ENCODE measurements at regions not wholly inside any gene's neighbourhood (a gene's known extent, or its start where the extent isn't known, plus 50 kb on each side); places are given as distances from the start of the nearest gene placed in this dataset.
"Not testable (repeated sequence)": the region's sequence is repeated elsewhere in the genome, so short reads cannot be mapped to it uniquely, and the experiment has no call there.

DNA sequence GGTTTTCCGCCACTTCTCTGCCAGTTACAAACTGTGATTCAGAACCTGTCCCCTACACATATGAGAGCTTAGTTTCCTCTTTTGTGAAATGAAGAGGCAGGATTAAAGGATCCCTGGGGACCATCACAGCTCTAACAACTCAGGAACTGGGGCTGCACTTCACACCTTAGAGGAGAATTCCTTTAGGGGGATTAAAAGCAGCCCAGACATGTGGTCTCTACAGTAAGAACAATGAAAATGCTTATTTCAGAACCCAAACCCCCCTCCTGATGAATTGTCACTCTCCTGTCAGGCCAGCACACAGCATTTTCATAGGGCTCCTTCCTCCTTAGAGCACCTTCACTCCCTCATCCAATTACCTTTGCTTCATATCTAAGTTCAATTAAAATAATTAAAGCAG, 101.5 kb upstream of the NEDD4L start:
- Mint-ChIP-seq H3K4me1 (no peaks in the 10 kb centered on the region), H3K36me3 (no peaks in the 10 kb centered on the region), H3K9me3 (no peaks in the 10 kb centered on the region), H3K27ac (no peak overlapping the region), H3K4me3 (no peak overlapping the region), H3K27me3 (peaks cover 13% of the 10 kb centered on the region)
- no peak for DNase-seq
- CTCF ChIA-PET: no interaction called here

DNA sequence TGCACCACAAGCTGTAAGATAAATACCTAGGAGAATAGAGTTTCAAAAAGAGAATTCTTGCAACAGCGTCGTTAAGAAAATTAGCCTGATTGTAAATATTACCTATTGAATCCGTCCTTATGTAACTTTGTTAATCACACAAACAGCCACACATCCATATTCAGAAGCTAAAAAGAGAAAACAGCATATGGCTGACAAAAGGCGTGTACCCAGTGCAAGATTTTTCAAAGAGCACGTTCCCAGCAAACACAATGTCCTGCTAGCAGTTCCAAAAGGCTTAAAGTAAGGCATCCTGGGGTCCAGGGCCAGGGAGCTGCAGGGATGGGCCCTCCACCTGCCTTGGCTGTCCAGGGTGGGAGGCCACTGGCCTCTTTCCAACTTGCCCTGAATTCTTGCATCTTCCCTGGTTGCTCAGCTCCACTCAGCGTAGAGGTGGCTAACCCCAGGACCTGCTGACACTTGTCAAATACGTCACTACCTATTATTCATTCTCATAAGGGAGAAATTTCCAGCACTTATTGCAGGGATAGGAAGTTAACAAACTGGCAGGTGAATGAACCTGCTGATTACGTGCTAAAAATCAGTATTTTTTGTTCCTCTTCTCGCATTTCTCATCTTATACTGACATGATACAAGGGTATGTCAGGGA, 102.1 kb upstream of the NEDD4L start:
- Mint-ChIP-seq H3K36me3 (no peaks in the 10 kb centered on the region), H3K9me3 (no peaks in the 10 kb centered on the region)
- CTCF ChIA-PET: no interaction called here

DNA sequence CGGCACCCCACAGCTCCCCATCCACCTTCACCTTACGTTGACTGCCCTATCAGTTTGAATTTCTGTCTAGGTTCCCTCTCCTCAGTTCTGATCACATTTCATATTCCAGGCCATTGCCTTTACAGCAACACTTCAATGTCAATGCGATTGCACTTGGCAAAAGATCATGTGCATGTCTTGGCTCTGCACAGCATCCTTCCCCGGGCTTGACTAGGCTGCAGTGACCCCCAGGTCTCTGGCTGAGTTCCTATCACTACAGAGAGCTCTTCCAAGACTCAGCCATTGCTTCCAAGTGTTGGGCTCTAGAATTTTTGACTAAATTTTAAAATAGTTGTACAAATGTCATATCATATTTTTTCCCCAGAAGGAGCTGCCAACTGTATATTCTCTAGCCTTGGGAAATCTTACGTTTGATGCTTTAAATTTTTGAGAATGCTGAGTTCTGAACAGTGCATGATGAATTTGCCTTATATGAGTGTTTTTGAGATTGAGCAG, 103.8 kb upstream of the NEDD4L start:
- Mint-ChIP-seq H3K27ac (no peak overlapping the region), H3K27me3 (peaks cover 8% of the 10 kb centered on the region), H3K4me3 (no peak overlapping the region), H3K9me3 (no peaks in the 10 kb centered on the region), H3K36me3 (no peaks in the 10 kb centered on the region), H3K4me1 (no peaks in the 10 kb centered on the region)
- CTCF ChIA-PET: no interaction called here
- no peak for DNase-seq

More for the DNA sequence above, 102.1 kb upstream of the NEDD4L start:
- Mint-ChIP-seq H3K4me3 (no peak overlapping the region), H3K4me1 (no peaks in the 10 kb centered on the region), H3K27ac (no peak overlapping the region), H3K27me3 (peaks cover 13% of the 10 kb centered on the region)
- DNase-seq: no peak

DNA sequence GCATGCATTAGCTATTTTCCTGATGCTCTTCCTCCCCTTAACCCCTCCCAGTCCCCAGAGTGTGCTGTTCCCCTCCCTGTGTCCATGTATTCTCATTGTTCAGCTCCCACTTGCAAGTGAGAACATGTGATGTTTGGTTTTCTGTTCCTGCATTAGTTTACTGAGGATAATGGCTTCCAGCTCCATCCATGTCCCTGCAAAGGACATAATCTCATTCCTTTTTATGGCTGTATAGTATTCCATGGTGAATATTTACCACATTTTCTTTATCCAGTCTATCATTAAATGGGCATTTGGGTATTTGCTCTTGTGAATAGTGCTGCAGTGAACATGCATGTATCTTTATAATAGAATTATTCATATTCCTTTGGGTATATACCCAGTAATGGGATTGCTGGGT, 109.7 kb upstream of the NEDD4L start:
- CTCF ChIA-PET, H3K27ac Mint-ChIP-seq, DNase-seq, H3K4me3 Mint-ChIP-seq, H3K27me3 Mint-ChIP-seq, H3K4me1 Mint-ChIP-seq, H3K9me3 Mint-ChIP-seq, H3K36me3 Mint-ChIP-seq: not testable (repeated sequence)

DNA sequence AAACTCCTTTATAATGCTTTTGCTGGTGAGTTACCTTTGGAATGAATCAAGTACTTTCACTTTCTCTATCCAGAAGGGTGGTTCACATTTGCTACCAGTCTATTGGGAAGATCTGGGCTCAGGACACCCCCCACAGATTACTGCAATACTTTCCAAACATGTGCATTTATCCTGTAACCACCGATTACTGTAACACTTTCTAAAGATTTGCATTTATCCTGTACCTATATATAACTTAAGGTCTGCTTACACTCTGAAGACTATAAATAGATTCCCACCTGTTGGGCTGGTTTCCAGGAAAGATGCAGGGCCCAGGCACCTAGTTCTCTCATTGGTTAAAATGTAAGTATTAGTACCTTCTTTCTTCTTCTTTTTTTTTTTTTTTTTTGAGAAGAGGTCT, 113.0 kb upstream of the NEDD4L start:
- no peaks in the 10 kb centered on the region for H3K36me3 Mint-ChIP-seq
- H3K27ac Mint-ChIP-seq: no peak overlapping the region
- H3K9me3 Mint-ChIP-seq: no peaks in the 10 kb centered on the region
- H3K4me1 Mint-ChIP-seq: peaks cover 4% of the 10 kb centered on the region
- DNase-seq: no peak
- H3K4me3 Mint-ChIP-seq: no peak overlapping the region
- CTCF ChIA-PET: no interaction called here
- H3K27me3 Mint-ChIP-seq: no peaks in the 10 kb centered on the region

DNA sequence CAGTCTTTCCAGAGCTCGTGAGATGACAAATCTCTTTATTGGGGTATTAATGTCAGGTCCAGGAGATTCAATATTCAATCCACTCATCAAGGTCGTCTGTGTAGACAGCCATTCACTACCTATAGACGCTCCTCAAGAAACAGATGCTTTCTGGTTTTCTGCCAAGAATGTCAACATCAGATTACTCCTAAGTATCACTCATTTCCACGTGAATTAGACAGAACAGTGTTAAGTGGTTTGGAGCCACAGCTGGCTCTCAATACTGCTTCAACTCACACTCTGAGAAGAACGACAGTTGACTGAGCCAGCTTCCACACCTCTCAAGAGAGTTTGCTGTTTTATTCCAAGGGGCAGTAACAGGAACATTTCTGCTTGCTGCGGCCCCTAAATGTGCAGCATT, 113.5 kb upstream of the NEDD4L start:
- H3K4me3 Mint-ChIP-seq: no peak overlapping the region
- no peaks in the 10 kb centered on the region for H3K36me3 Mint-ChIP-seq
- CTCF ChIA-PET: no interaction called here
- H3K9me3 Mint-ChIP-seq: no peaks in the 10 kb centered on the region
- no peak overlapping the region for H3K27ac Mint-ChIP-seq
- peaks cover 4% of the 10 kb centered on the region for H3K4me1 Mint-ChIP-seq
- DNase-seq: no peak
- H3K27me3 Mint-ChIP-seq: no peaks in the 10 kb centered on the region

DNA sequence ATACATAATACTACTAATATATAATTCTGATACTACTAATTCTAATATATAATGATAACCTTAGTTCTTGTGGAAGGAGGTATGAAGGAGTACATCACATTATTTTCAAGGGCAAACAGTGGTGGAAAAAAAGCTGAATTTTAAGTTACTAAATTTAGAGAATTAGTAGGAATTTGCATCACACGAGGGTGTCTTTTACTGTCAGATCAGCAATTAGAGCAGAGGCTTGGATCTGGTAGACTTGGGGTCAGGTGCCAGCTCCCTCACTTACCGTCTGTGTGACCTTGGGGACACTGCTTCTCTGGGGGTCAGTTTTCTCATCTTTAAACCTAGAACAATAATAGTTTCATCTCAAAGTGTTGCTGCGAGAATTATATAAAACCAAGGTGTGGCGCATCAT, 114.1 kb upstream of the NEDD4L start:
- Mint-ChIP-seq H3K4me1 (peaks cover 4% of the 10 kb centered on the region), H3K36me3 (no peaks in the 10 kb centered on the region)

DNA sequence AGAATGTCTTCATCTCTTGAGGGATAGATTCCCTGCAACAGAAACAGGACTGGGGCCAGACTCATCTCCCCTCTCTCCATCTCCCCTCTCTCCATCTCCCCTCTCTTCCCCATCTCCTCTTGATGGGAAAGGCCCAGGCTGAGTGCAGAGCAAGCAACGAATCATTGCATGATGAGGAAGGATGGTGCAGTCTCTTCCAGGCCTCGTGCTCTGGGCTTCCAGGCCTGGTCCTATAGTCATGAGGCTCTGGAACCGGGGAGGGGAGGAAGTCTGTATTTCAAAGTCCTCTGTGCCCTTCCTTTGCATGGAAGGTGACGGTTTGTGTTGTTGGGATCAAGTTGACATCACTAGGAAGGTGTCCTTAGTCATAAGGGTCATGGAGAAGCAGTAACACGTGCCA, 115.6 kb upstream of the NEDD4L start:
- Mint-ChIP-seq H3K4me1 (peaks cover 4% of the 10 kb centered on the region), H3K36me3 (no peaks in the 10 kb centered on the region), H3K27ac (no peak overlapping the region), H3K9me3 (no peaks in the 10 kb centered on the region), H3K4me3 (no peak overlapping the region), H3K27me3 (no peaks in the 10 kb centered on the region)
- no peak for DNase-seq
- CTCF ChIA-PET: no interaction called here

More for the DNA sequence above, 114.1 kb upstream of the NEDD4L start:
- CTCF ChIA-PET: no interaction called here
- H3K27ac Mint-ChIP-seq: no peak overlapping the region
- no peaks in the 10 kb centered on the region for H3K9me3 Mint-ChIP-seq
- H3K27me3 Mint-ChIP-seq: no peaks in the 10 kb centered on the region
- no peak overlapping the region for H3K4me3 Mint-ChIP-seq
- no peak for DNase-seq

DNA sequence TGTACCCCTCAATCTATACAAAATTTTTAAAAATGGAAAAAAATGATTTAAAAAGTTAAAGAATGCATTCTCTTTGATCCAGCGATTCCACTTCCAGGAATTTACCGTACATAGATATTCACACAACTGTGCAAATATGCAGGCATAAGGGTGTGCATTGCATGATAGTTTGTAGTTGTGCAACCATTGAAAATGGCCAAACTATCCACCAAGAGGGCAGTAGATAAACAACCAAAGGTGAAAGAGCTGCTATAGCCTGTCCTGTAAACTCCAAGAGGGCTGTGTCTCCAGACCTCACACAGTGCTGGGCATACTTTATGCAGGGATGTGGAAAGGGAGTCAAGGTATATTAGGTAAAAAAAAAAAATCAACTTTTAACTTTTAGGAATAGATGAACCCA, 116.5 kb upstream of the NEDD4L start:
- H3K27ac Mint-ChIP-seq: no peak overlapping the region
- no peaks in the 10 kb centered on the region for H3K9me3 Mint-ChIP-seq
- H3K4me1 Mint-ChIP-seq: peaks cover 4% of the 10 kb centered on the region
- DNase-seq: no peak
- no peaks in the 10 kb centered on the region for H3K36me3 Mint-ChIP-seq
- CTCF ChIA-PET: no interaction called here
- no peak overlapping the region for H3K4me3 Mint-ChIP-seq
- no peaks in the 10 kb centered on the region for H3K27me3 Mint-ChIP-seq

DNA sequence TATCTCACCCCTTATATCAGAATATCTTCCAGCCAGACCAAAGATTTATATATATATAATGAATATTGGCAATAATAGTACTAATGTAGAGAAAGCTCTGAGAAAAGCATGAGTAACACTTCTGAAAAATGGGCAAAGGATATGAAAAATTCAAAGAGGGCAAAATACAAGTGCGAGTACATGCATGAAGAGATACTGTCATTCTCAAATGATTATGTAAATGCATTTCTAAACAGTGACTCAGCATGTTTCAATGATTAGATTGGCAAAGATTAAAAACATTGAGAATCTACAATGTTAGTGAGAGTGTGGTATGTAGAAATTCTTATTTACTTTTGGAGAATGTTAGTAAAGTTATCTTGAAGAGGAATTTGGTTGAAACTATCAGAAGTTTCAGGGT, 118.3 kb upstream of the NEDD4L start:
- no peak overlapping the region for H3K4me3 Mint-ChIP-seq
- no peaks in the 10 kb centered on the region for H3K27me3 Mint-ChIP-seq
- no peak overlapping the region for H3K27ac Mint-ChIP-seq
- CTCF ChIA-PET: no interaction called here
- H3K36me3 Mint-ChIP-seq: no peaks in the 10 kb centered on the region
- no peak for DNase-seq
- no peaks in the 10 kb centered on the region for H3K9me3 Mint-ChIP-seq
- no peaks in the 10 kb centered on the region for H3K4me1 Mint-ChIP-seq

DNA sequence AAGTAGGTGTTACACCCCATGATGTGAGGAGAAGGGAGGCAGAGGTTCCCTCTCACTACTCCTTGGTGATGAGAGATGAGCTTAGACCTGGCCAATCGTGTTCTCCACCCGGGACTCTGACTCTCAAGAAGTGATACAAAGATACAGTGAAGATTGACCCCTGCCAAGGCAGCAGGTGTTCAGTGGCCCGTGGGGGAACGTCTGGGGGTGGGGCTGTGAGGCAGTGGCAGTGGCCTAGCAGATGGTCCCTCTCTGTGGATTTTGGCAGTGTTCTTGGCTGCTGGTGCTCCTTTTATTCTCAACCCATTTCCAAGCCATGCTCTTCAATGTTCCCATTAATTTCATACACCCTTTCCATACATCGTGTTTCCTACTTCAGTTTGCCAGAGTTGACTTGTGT, 120.4 kb upstream of the NEDD4L start:
- Mint-ChIP-seq H3K9me3 (no peaks in the 10 kb centered on the region), H3K27me3 (peaks cover 10% of the 10 kb centered on the region), H3K4me1 (no peaks in the 10 kb centered on the region), H3K36me3 (no peaks in the 10 kb centered on the region), H3K4me3 (no peak overlapping the region), H3K27ac (no peak overlapping the region)
- no peak for DNase-seq
- CTCF ChIA-PET: no interaction called here

DNA sequence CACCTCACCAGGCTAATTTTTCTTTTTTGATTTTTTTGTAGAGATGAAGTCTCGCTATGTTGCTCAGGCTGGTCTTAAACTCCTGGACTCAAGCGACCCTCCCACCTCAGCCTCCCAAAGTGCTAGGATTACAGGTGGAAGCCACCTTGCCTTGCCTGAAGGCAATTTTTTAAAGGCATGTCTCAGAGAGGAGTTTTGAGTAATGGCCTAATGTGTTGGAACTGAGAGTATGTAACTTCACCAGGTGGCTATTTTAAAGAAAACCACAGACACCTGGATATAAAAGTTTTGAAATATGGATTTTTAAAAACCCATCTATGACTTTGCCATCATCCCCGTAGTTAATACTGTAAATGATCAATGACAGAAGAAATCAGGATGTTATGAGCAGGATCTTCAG, 119.8 kb upstream of the ATP8B1 start:
- CTCF ChIA-PET: interaction anchor here (0.9 kb wide), 1 partner anchor 12 kb away, joined by 3 read pairs; no protein-coding TSS in a partner anchor
- Mint-ChIP-seq H3K27ac (no peak overlapping the region), H3K4me3 (no peak overlapping the region), H3K4me1 (no peaks in the 10 kb centered on the region), H3K36me3 (no peaks in the 10 kb centered on the region), H3K27me3 (peaks cover 11% of the 10 kb centered on the region), H3K9me3 (no peaks in the 10 kb centered on the region)
- no peak for DNase-seq

DNA sequence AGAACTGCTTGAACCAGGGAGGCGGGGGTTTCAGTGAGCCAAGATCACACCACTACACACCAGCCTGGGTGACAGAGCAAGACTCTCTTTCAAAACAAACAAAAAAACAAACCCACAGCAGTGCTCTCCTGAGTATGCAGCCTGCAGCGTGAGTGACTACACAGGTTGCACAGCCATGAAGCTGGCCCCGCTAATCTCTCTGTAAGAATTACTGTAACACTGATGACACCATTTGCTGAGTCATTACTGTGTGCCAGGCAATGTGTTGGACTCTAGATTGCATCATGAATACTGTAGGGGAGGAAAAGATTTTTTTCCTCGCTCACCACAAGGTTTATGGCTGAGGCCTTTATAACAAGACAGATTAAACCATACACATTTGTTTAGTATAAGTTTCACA, 118.6 kb upstream of the ATP8B1 start:
- no peaks in the 10 kb centered on the region for H3K9me3 Mint-ChIP-seq
- CTCF ChIA-PET: interaction anchor here (0.6 kb wide), 1 partner anchor 1024 kb away, joined by 3 read pairs; no protein-coding TSS in a partner anchor
- DNase-seq: no peak
- no peak overlapping the region for H3K4me3 Mint-ChIP-seq
- H3K27me3 Mint-ChIP-seq: peaks cover 11% of the 10 kb centered on the region
- H3K27ac Mint-ChIP-seq: no peak overlapping the region
- peaks cover 3% of the 10 kb centered on the region for H3K4me1 Mint-ChIP-seq
- H3K36me3 Mint-ChIP-seq: no peaks in the 10 kb centered on the region

DNA sequence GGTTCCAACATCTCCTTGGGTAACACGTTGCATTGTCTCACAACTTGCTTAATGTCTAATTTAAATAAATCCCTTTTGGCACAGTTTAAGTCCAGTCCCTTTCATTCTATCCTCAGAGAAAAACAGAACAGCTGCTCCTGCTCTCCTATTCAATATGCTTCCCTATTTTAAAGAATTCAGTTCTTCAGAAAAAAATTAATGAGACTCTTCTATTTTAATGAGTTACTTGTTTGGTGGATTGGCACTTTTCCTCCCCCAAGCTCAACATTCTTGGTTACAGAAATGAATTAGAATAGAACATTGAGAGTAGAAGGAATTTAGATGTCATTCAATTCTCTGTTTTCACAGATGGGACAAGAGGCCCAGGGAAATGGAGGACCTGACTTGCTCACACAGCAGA, 116.9 kb upstream of the ATP8B1 start:
- no peaks in the 10 kb centered on the region for H3K9me3 Mint-ChIP-seq
- H3K27me3 Mint-ChIP-seq: peaks cover 21% of the 10 kb centered on the region
- CTCF ChIA-PET: no interaction called here
- no peaks in the 10 kb centered on the region for H3K36me3 Mint-ChIP-seq
- no peak for DNase-seq
- no peak overlapping the region for H3K27ac Mint-ChIP-seq
- H3K4me3 Mint-ChIP-seq: no peak overlapping the region
- peaks cover 16% of the 10 kb centered on the region for H3K4me1 Mint-ChIP-seq

DNA sequence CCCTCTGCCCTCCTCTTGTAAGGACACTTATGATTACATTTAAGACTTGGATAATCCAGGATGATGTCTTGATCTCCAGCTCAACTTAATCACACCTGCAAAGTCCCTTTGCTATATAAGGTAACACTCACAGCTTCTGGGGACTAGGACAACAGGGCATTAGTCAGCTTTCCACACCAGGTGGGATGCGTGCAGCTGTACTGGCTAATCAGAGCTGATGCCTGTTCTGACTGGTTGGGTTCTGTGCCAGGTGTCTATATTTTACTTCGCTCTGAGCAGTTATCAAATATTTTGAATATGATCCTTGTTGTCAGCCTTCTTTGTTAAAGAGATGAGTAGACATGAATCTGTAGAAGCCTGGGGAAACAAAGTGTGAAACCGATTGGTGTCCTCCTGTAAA, 115.5 kb upstream of the ATP8B1 start:
- Mint-ChIP-seq H3K36me3 (no peaks in the 10 kb centered on the region), H3K9me3 (no peaks in the 10 kb centered on the region), H3K4me1 (peaks cover 16% of the 10 kb centered on the region), H3K27me3 (peaks cover 21% of the 10 kb centered on the region), H3K4me3 (no peak overlapping the region), H3K27ac (no peak overlapping the region)
- no peak for DNase-seq
- CTCF ChIA-PET: no interaction called here

DNA sequence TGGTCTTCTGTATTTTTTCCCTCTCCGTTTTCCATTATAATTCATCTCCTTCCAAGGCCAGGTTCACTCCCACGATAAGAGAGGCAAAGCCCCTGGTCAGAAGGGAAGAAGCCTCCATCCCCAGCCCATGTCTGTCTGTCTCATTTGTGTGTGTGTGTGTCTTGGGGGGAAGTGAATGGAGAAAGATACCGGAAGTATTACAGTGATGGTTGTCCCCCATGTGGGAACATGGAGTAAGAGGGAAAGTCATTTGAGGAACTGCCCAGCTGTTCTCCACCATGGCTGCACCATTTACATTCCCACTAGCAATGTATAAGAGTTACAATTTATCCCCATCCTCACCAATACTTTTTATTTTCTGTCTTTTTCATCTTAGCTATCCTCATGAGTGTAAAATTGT, 113.6 kb upstream of the ATP8B1 start:
- Mint-ChIP-seq H3K4me1 (peaks cover 16% of the 10 kb centered on the region), H3K4me3 (no peak overlapping the region), H3K36me3 (no peaks in the 10 kb centered on the region), H3K9me3 (no peaks in the 10 kb centered on the region), H3K27ac (no peak overlapping the region), H3K27me3 (peaks cover 21% of the 10 kb centered on the region)
- DNase-seq: no peak
- CTCF ChIA-PET: interaction anchor here (1.6 kb wide), 1 partner anchor 8 kb away, joined by 3 read pairs; no protein-coding TSS in a partner anchor
